ENCODE measurements at regions not wholly inside any gene's neighbourhood (a gene's known extent, or its start where the extent isn't known, plus 50 kb on each side); places are given as distances from the start of the nearest gene placed in this dataset.

DNA sequence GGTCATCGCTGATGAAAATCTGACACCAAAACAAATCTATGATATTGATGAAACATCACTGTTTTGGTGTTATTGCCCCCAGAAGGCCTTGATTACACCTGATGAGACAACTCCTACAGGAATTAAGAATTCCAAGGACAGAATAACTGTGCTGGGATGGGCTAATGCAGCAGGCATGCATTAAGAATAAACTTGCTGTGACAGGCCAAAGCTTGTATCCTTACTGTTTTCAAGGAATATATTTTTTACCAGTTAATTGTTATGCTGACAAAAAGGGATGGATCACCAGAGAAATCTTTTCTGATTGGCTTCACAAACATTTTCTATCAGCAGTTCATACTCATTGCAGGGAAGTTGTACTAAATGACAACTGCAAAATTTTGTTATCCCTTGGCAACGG lies 278.2 kb downstream of the IKZF2 start:
- DNase-seq (ENCODE audit: low read depth in 2 of 3, low spot score in 2 of 3), result no peak

GRCh38 chr2:212871597-212871996 lies 279.8 kb downstream of the IKZF2 start:
- DNase-seq (ENCODE audit: low read depth in 2 of 3, low spot score in 2 of 3), result no peak

DNA sequence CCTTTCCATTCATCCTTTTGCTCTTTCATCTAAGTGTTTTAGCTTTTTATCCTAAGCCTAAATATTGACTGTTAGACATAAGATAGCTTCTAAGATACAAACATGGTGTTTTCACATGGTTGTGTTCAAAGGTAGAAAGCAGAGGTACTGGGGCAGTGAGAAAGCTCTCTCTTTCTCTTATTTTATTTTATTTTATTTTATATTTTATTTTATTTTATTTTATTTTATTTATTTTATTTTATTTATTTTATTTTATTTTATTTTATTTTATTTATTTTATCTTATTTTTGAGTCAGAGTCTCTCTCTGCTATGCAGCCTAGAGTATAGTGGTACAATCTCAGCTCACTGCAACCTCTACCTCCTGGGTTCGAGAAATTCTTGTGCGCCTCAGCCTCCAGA lies 287.2 kb downstream of the IKZF2 start:
- no peak for DNase-seq (ENCODE audit: low read depth in 2 of 3, low spot score in 2 of 3)

- DNase-seq (ENCODE audit: low read depth in 2 of 3, low spot score in 2 of 3), result peak in 1 of 3 experiments; percentile 10
Observed at GRCh38 chr2:212863185-212863588, 288.2 kb downstream of the IKZF2 start.

DNA sequence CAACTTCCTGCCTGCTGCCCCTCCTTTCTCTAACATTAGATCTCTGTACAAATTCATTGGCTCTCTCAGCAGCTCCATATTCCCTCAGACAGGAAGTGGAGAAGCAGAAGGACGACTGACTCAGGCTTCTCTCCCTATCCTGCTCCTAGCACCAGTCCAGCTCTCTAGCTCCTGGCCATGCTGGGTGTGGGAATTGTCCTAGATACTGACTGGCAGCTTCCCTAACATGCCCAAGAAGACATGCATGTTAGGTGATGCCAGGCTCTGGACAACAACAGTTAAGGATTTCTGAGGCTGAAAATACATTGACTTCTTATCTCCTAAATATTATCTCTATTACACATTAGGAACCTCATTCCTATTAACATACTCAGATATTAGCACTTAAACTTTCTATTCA lies 292.9 kb downstream of the IKZF2 start:
- no peak for DNase-seq (ENCODE audit: low read depth in 2 of 3, low spot score in 2 of 3)

GRCh38 chr2:212854771-212855170 lies 296.6 kb downstream of the IKZF2 start:
- DNase-seq (ENCODE audit: low read depth in 2 of 3, low spot score in 2 of 3), result no peak

- DNase-seq (ENCODE audit: low read depth in 2 of 3, low spot score in 2 of 3), result no peak
Observed at GRCh38 chr2:212854116-212854515, 297.3 kb downstream of the IKZF2 start.

DNA sequence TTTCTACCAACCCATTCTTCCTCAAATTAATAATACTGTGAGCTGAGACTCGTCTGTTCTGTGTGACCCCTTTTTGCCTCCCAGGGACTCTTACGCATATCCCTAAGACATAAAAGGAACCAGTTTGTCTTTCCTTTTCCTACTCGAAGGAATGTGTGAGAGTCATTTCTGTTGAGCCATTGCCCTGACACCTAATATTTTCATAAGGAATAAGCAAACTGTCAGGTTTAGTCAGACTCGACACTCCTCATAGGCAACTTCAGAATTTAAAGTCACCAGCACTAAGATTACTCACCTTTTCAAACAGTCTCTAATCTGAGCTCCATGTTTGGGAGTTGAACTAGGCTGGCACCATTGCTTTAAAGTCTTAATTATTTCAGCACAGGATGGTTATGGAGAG lies 305.5 kb downstream of the IKZF2 start:
- no peak for DNase-seq (ENCODE audit: low read depth in 2 of 3, low spot score in 2 of 3)

GRCh38 chr2:212843409-212844199 lies 305.0 kb upstream of the ERBB4 start:
- DNase-seq (ENCODE audit: low read depth in 2 of 3, low spot score in 2 of 3), result no peak

DNA sequence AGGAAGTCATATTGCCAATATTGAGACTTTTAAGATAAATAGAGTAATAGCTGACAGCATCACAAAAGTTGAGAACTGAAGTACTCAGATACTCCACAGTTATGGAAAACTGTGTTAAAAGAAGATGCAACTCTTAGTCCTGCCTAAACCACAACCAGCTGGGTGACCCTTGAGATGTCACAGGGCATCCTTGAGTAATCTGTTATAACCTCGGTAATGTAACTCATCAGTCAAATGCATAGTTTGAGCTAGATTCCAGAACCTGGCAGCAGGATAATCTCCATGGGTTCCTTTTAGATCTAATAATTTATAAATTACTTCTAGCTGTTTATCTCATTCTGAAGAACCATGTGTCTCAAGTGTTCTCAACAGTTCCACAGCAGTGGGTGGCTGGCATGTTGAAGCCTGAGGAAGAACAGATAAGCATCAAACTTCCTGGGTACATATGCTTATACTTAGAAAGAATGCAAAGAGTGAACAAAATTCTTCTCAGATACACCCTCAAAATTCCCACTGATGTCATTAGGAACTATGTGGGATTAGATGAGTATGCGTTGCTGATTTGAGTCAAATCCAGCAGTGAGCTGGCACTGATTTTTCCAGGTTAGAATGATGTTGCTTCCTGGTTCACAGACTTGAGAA lies 304.1 kb upstream of the ERBB4 start:
- DNase-seq (ENCODE audit: low read depth in 2 of 3, low spot score in 2 of 3), result no peak

- no peak for DNase-seq (ENCODE audit: low read depth in 2 of 3, low spot score in 2 of 3)
Observed at GRCh38 chr2:212841460-212841859, 302.9 kb upstream of the ERBB4 start.

GRCh38 chr2:212832211-212833195 lies 293.9 kb upstream of the ERBB4 start:
- DNase-seq (ENCODE audit: low read depth in 2 of 3, low spot score in 2 of 3), result no peak

GRCh38 chr2:212831671-212832199 lies 293.1 kb upstream of the ERBB4 start:
- no peak for DNase-seq (ENCODE audit: low read depth in 2 of 3, low spot score in 2 of 3)

DNA sequence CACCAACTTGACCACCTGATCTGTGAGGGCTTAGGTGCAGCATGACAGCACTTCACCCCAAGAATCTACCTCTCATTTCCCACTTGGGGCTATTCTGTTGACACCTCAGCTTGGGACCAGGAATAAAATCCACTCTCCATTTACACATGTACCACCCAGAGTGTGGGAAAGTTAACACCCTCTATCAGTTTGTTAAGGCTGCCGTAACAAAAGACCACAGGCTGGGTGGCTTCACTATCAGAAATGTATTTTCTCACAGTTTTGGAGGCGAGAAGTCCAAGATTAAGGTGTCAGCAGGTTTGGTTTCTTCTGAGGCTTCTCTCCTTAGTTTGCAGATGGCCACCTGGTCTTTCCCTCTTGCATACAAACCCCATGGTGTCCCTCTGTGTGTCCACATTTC lies 277.7 kb upstream of the ERBB4 start:
- no peak for DNase-seq (ENCODE audit: low read depth in 2 of 3, low spot score in 2 of 3)

DNA sequence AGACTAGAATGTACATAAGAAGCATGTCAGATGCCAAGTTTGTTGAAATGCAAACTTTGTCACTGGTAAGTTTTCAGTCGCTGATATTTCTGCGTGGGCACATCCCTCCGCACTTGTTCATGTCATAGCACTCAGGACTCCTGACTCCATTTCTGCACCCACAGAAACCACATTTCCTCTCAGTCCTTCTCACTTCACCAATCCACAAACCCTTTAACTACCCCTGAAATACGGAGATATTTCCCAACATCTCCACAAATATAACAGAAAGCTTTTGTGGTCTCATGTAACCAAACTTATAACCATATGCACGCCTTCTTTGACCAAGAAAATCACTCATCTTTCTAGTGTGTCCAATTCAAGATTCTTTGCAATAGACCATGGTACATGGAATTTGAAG lies 276.9 kb upstream of the ERBB4 start:
- no peak for DNase-seq (ENCODE audit: low read depth in 2 of 3, low spot score in 2 of 3)

GRCh38 chr2:212814941-212815340 lies 276.3 kb upstream of the ERBB4 start:
- DNase-seq (ENCODE audit: low read depth in 2 of 3, low spot score in 2 of 3), result no peak

DNA sequence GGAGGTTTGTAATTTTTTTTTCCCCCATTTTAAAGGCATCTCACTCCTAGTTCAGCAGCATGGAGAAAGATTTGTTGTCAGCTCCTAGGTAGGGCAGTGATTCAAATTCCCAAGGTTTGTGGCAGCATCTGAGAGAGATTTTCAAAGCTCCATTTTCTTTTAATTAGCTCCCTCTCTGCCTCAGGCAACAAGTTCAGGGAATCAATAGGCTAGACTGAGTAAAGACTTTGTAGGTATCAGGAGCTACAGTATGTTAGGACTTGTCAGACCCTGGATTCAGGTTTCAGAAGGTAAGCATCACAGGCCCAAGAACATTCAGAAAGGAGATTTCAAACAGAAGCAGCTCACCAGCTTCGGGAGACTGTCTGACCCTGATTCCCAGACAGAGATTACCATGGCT lies 273.3 kb upstream of the ERBB4 start:
- no peak for DNase-seq (ENCODE audit: low read depth in 2 of 3, low spot score in 2 of 3)

DNA sequence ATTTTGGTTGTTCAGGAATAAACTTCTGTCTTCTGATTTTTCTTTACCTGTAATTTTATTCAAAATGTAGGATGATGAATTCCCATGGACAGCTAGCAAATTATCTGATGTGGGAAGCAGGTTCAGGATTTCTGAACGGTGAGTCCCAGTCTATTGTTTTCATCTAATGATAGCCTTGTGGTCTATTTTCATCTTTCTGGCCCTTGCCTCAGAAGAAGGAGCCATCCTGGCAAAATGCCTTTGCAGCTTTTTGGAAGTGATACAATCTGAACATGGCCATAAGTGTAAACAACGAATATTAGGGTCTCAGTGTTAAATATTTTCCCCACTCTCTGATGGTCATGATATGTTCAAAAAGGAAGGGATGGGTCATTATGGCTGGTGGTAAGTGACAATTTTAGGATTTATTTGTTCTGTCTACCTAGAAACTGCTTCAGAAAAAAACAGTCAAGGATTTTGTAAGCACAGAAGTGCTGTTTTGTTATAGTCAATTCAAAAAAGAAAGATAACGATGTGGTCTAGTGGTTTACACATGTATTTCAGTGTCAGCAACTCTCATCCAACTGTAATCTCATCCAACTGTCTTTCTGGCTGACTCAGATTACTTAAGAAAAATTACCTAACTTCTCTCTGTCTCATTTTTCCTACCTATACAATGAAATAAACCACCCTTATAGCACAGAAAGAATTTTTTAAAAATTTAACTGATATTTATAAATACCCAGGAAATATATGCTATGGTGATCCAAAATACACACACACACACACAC lies 272.6 kb upstream of the ERBB4 start:
- no peak for DNase-seq (ENCODE audit: low read depth in 2 of 3, low spot score in 2 of 3)

- no peak for DNase-seq (ENCODE audit: low read depth in 2 of 3, low spot score in 2 of 3)
Observed at GRCh38 chr2:212797484-212798205, 259.0 kb upstream of the ERBB4 start.

- DNase-seq (ENCODE audit: low read depth in 2 of 3, low spot score in 2 of 3), result no peak
Observed at GRCh38 chr2:212794471-212794870, 255.9 kb upstream of the ERBB4 start.

Measured in activated CD8-positive, alpha-beta memory T cell treated with anti-CD3 and anti-CD28 coated beads for 48 hours (primary cell).